ENCODE measurements at regions not wholly inside any gene's neighbourhood (a gene's known extent, or its start where the extent isn't known, plus 50 kb on each side); places are given as distances from the start of the nearest gene placed in this dataset.

- intact Hi-C loops (cut with DNase I), result no loop called here
- H3K36me3 ChIP-seq, result no peaks in the 10 kb centered on the region
- no peaks in the 10 kb centered on the region for H3K4me1 ChIP-seq (ENCODE audit: insufficient read depth)
- no peak for DNase-seq
- 76 to 83% (median 77%) methylated on average over 5 of the region's 5 CpGs for WGBS, 3 donors
- H3K4me3 ChIP-seq, result no peak overlapping the region
- TF ChIP-seq EP300 (IDR thresholded peaks at IDR 0.05) (no peak), POLR2A (IDR thresholded peaks at IDR 0.05) (no peak)
- TF ChIP-seq, protein P1, sequence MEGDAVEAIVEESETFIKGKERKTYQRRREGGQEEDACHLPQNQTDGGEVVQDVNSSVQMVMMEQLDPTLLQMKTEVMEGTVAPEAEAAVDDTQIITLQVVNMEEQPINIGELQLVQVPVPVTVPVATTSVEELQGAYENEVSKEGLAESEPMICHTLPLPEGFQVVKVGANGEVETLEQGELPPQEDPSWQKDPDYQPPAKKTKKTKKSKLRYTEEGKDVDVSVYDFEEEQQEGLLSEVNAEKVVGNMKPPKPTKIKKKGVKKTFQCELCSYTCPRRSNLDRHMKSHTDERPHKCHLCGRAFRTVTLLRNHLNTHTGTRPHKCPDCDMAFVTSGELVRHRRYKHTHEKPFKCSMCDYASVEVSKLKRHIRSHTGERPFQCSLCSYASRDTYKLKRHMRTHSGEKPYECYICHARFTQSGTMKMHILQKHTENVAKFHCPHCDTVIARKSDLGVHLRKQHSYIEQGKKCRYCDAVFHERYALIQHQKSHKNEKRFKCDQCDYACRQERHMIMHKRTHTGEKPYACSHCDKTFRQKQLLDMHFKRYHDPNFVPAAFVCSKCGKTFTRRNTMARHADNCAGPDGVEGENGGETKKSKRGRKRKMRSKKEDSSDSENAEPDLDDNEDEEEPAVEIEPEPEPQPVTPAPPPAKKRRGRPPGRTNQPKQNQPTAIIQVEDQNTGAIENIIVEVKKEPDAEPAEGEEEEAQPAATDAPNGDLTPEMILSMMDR (IDR thresholded peaks at IDR 0.05), result no peak
- no peaks in the 10 kb centered on the region for H3K27me3 ChIP-seq
- no peaks in the 10 kb centered on the region for H3K9me3 ChIP-seq
- H3K27ac ChIP-seq, result no peak overlapping the region
Measured at GRCh38 chr12:108037960-108038359, 91.1 kb upstream of the WSCD2 start.

DNA sequence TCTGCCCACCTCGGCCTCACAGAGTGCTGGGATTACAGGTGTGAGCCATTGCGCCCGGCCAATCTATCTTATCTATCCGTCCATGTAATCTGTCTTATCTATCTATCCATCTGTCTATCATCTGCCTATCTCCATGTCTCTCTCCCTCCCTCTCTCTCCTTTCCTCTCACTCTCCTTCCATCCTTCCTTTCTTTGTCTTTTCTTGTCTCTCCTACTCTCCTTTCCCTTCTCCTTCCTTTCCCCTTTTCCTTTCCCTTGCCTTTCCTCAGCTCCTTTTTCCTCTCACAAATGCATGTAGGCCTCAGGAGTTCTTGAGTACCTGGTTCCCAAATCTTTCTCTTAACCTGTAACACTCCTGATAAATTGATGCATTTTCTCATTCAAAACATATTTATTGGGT is 89.3 kb upstream of the WSCD2 start:
- DNase-seq, result no peak
- Histone ChIP-seq H3K4me1 (ENCODE audit: insufficient read depth) (no peaks in the 10 kb centered on the region), H3K9me3 (no peaks in the 10 kb centered on the region), H3K27me3 (no peaks in the 10 kb centered on the region), H3K36me3 (no peaks in the 10 kb centered on the region), H3K4me3 (no peak overlapping the region), H3K27ac (no peak overlapping the region)
- 77 to 90% (median 83%) methylated on average over 4 of the region's 4 CpGs for WGBS, 3 donors
- intact Hi-C loops (cut with DNase I), result no loop called here
- TF ChIP-seq, protein P1 (IDR thresholded peaks at IDR 0.05), result no peak
- TF ChIP-seq POLR2A (IDR thresholded peaks at IDR 0.05) (no peak), EP300 (IDR thresholded peaks at IDR 0.05) (no peak)

DNA sequence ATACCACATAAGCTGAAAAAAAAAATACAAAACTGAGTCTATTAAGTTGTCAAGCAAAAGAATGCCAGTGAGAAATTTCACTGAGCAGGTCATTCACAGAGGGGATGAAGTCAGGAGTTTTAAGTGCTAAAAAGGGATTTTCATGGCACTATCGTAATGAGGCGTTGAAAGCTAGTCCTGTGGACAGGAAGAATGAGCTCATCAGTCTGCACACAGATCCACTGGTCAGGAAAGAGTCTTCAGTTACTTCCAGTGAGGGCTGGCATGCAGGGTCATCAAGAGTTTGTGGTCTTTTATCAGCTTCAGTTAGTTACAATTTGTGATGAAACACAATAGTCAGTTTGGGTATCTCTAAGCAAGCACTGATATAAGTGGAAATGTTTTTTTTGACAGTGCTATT is 88.1 kb upstream of the WSCD2 start:
- intact Hi-C loops (cut with DNase I), result no loop called here
- no peak overlapping the region for H3K27ac ChIP-seq
- 53 to 63% (median 63%) methylated on average over 2 of the region's 2 CpGs for WGBS, 3 donors
- TF ChIP-seq, protein P1 (IDR thresholded peaks at IDR 0.05), result no peak
- TF ChIP-seq POLR2A (IDR thresholded peaks at IDR 0.05) (no peak), EP300 (IDR thresholded peaks at IDR 0.05) (no peak)
- H3K4me1 ChIP-seq (ENCODE audit: insufficient read depth), result no peaks in the 10 kb centered on the region
- no peaks in the 10 kb centered on the region for H3K27me3 ChIP-seq
- no peaks in the 10 kb centered on the region for H3K9me3 ChIP-seq
- no peak for DNase-seq
- no peak overlapping the region for H3K4me3 ChIP-seq
- no peaks in the 10 kb centered on the region for H3K36me3 ChIP-seq

GRCh38 chr12:108043286-108043685 is 85.8 kb upstream of the WSCD2 start:
- Histone ChIP-seq H3K4me1 (ENCODE audit: insufficient read depth) (no peaks in the 10 kb centered on the region), H3K36me3 (no peaks in the 10 kb centered on the region), H3K4me3 (no peak overlapping the region), H3K27me3 (no peaks in the 10 kb centered on the region), H3K9me3 (no peaks in the 10 kb centered on the region), H3K27ac (no peak overlapping the region)
- WGBS, 3 donors, result 5 to 7% (median 7%) methylated on average over 3 of the region's 3 CpGs
- intact Hi-C loops (cut with DNase I), result no loop called here
- DNase-seq, result no peak
- TF ChIP-seq POLR2A (IDR thresholded peaks at IDR 0.05) (no peak), EP300 (IDR thresholded peaks at IDR 0.05) (no peak)
- TF ChIP-seq, protein P1 (IDR thresholded peaks at IDR 0.05), result no peak

Data from ovary (tissue), 7 donors.